Glomerular endothelial cell (primary cell): ENCODE measurements at regions not wholly inside any gene's neighbourhood (a gene's known extent, or its start where the extent isn't known, plus 50 kb on each side); places are given as distances from the start of the nearest gene placed in this dataset.
A peak's percentile ranks its signal among the peaks of the same experiment; 100 is the strongest.

ENCODE experiments used
- DNase-seq: peaks from one replicate; pipeline ENCODE4 v3.0.0-alpha.2; 2011; ENCODE audit warnings: low read depth, low spot score; ENCODE audit errors: extremely low read depth

DNA sequence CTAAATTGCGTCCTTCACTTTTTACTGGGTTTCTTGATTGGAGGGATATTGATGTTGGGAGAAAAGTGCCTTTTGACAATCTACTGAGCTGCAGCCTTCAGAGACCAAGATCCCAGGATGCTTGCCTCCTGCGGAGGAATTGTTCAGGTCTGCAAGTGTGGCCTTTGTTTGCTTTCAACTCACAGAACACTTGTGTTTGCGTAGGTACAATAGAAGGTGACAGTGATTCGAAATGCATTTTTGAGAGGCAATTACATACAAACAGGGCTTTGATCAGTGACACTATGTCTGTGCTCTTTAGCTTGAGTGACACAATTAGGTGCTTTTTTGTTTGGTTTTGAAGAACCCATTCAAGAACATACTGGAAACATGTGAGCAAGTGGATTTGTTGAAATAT, 600.6 kb downstream of the QKI start:
- no peak for DNase-seq

DNA sequence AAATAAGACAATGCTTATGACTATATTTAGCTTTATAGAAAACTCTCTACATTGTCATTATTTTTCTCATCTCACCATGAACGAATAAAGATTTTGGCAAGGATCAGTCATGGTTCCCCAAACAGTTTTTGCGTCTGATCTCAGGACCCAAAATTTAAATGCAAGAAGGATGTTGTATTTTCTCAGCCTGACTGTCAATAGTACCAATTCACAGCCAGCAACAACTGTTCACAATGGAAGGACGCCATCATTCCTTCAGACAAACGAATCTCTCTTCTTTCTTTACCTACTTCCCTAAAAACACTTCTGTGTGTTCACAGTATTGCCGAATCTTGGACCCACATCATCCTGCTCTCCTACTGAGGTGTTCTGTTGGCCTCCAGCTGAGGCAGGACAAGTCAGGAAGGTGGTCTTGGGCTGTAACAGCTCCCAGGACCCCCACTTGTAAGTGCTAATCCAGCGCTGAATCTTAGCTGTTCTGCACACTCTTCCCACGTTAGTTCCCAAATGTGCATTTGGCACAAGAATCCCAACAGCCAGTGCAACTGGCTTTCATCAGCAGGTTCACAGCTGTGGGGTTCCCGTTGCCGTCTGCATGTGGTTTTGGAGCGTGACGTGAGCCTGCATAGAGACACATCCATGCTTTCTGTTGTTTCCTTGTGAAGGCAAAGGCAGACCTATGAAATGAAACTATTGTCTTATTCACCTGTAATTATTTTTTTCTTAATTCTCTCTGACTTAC, 600.0 kb downstream of the QKI start:
- no peak for DNase-seq

DNA sequence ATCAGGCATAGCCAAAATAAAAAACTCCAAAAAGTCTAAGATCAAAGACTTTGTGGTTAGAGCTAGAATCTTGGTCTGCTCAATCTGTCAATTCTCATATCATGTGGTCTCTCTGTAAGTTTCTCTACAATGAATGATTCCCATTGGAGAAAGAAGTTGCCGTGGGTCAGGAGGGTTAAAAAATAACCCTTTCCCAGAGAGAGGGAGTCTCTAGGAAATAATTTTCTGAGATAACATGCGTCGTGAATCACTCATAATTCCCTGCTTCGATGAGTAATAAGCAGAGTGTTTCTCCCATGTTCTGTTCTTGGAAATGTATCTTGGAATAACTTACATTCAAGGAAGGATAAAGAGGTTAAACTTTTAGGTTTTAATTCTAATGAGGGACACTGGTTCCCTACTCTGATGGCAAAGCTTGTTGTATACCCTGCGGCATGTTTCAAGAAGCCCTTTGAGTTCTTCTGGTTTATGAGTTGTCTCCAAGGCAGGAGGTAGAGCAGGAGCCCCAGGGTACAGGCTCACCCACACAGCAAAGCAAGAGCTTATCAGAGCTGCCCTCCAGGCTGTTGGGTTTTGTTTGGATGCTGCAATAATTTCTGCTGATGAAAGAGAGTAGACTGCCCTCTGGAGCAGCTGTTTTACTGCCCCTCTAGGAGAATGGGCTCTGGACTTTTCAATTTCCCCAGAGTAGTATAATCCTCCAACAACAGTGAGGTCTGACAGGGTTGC, 599.1 kb downstream of the QKI start:
- DNase-seq, result no peak

GRCh38 chr6:164011321-164011720, 596.8 kb downstream of the QKI start:
- no peak for DNase-seq

GRCh38 chr6:164010441-164011103, 596.1 kb downstream of the QKI start:
- no peak for DNase-seq

- no peak for DNase-seq
Measured at GRCh38 chr6:164008902-164009301, 594.4 kb downstream of the QKI start.

GRCh38 chr6:164007881-164008280, 593.4 kb downstream of the QKI start:
- DNase-seq, result no peak

DNA sequence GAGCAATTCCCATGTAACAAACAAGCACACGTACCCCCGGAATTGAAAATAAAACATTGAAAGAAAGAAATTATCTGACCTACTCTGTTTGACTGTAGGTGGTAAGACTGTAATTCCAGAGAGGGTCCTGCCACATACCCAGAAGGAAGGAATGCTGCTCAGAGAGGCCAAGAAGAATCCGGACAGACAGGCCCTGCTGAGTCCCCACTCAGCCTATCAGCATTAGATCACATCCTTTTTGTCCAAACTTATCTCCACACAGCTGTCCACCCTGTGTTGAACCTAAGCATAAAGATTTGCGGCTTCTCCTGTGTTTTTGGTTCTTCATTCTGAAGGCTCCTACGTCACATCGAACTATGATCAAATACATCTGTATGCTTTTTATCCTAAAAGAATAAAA, 591.9 kb downstream of the QKI start:
- no peak for DNase-seq

GRCh38 chr6:164005004-164005711, 590.6 kb downstream of the QKI start:
- peak; percentile 7 for DNase-seq

DNA sequence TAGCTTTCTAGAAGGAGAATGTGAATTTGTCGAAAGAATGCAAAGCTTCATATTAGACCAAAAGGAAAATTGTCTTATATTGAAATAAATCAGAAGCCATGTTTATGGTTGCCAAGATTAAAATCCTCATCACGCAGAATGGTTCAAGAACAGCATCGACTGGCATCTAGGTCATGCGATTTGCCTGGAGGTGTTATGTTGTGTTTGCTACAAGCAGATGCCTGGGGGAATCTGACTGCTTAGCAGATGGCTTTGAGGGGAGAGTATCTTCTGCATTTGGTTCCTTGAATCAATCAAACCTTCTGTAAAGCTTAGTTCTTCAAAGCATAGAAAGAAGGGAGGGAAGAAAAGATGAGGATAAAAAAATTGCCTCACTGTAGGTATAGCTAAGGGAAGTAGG, 585.8 kb downstream of the QKI start:
- DNase-seq, result no peak

DNA sequence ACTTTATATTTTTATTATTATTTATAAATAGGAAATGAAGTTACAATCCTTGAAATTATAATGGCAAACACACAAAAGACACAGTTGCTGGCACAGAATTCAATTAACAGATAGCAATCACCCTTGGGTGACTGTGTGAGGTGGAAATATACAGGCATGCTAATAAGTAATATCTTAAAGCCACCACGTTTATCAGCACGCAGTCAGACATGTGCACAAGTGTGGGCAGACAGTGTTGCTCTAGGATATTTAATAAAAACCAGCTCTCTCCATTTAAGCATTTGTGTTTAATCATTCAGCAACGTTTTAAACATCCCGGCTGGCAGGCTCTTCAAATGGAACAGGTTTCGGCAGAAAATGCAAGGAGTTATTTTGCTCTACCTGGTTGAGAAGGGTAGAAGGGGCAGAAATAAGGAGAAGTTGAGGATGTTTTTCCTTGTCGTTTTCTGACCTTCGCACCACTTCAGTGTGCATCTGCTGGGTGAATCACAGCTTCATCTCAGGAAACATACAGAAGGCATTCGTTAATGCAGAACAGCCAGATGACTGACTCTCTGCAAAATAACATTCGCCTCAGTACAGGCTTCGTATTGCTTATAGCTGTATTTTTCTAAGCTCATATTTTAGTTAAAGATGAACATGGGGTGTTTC, 585.1 kb downstream of the QKI start:
- DNase-seq, result no peak

DNA sequence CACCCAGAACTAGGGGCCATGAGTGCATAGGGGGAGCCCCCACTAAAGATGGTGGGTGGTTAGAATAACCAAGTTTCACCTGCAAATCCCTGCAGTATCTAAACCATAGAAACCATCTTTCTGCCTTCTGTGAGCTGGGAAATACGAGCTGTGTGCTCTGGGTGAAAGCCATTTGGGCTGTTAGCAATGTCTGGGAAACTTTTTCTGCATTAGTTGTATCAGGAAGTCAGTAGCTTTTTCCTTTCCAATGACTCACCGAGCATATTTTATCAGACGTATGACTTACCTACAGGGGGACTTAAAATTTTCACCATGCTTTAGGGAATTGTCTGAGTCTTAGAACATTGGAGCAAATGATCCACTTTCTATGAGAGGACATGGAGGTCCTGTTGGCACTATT, 584.0 kb downstream of the QKI start:
- DNase-seq, result peak; percentile 10

DNA sequence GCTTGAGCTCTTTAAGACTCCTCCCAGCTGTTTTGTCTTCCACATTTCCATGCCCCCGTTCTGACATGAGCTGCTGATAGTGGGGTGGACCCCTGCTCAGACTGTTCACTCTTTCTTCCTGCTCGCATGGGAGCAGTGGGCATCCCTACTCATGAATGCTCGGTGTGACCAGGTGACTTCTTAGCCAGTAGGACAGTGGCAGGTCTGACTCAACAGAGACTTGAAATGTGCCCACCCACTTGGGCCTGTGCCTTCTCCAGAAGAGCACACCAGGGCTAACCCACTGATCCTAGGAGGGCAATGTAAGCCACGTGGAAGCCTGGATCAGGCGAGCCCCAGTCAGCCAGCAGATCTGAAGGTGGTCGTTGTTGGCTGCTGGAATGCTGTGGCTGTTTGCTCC, 582.0 kb downstream of the QKI start:
- no peak for DNase-seq

GRCh38 chr6:163994566-163994965, 580.0 kb downstream of the QKI start:
- DNase-seq, result no peak

DNA sequence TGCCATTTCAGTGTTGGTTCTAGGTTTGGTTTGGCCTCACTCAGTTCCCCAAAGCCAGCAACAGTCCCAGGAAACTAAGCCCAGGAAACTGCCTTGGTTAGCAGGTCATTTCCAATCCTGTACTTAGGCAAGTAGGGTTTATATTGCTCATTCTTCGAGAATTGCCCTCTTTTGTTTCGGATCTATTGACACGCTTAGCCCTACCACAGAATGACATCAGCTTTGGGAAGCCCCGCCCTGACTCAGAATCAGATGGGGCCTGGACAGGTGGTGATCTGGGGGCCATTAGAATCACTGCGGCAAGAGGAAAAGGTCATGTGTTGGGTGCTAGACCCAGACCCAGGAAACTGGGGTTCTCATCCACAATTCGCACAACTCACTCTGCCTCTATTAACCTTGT, 578.2 kb downstream of the QKI start:
- DNase-seq, result no peak

DNA sequence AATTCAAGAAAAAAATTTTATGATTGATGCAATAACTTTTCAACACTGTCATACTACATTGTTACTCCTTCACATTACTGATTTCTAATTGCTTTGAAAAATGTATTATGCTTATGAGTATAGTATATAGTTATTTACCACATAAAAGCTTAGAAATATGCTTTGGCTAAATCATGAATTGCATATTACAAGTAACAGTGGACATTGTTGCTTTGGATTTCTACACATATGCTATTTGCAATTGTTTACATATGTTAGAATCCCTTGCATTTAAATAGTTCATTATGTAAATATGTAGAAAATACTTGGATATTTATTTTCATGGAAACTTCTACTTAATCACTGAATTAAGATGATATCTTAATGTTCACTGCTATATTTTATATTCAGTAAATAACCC, 577.5 kb downstream of the QKI start:
- DNase-seq, result no peak

DNA sequence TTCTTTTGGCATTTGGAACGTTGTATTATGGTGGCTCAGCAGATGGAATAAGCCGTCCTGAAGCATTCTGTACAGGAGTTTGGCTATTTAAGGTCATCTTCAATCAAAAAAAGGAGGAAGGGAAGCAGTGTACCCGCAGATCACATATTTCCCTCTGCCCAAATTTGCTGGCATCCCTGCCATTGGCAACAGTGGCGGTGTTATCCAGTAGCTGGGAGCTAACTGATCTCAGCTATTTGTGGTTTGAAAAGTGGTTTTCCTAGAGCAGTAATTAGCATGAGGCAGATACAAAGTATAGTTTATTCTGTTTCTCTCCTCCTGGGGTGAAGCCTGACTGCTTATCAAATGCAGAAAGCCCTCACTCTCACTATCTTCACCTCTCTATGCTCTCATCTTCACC, 576.8 kb downstream of the QKI start:
- no peak for DNase-seq

- DNase-seq, result no peak
Measured at GRCh38 chr6:163986313-163986712, 571.8 kb downstream of the QKI start.

- no peak for DNase-seq
Measured at GRCh38 chr6:163985710-163986109, 571.2 kb downstream of the QKI start.

GRCh38 chr6:163985040-163985439, 570.5 kb downstream of the QKI start:
- no peak for DNase-seq
